Heart left ventricle (tissue), 16 donors: ENCODE measurements at regions not wholly inside any gene's neighbourhood (a gene's known extent, or its start where the extent isn't known, plus 50 kb on each side); places are given as distances from the start of the nearest gene placed in this dataset.

Experiments used
- ATAC-seq, 4 donors: fragments of 200-7000 bp; cut with Tn5 transposase; one replicate each; pipeline ENCODE4 v1.9.1; 2020 to 2022; ENCODE audit warnings: moderate library complexity in 4 of 4, mild to moderate bottlenecking in 3 of 4, moderate number of reproducible peaks in 1 of 4
- DNase-seq, 5 donors: peaks; one replicate each; pipeline ENCODE4 v3.0.0-alpha.2; 2020
- H3K27ac ChIP-seq, 12 donors: fragments of 200-600 bp; sonication (generic) in 4 of 12; one replicate each; pipeline versions ENCODE4 v1.5.0 to v1.8.0; 2016 to 2022; ENCODE audit warnings: mild to moderate bottlenecking in 2 of 12
- H3K27me3 ChIP-seq, 9 donors: fragments of 200-600 bp; sonication (generic) in 2 of 9; one replicate each; pipeline versions ENCODE4 v1.5.1 to v1.8.0; 2016 to 2022; ENCODE audit warnings: mild to moderate bottlenecking in 3 of 9
- H3K36me3 ChIP-seq, 9 donors: fragments of 200-600 bp; sonication (generic) in 2 of 9; one replicate each; pipeline versions ENCODE4 v1.5.0 to v1.8.0; 2018 to 2022; ENCODE audit warnings: mild to moderate bottlenecking in 2 of 9
- H3K4me1 ChIP-seq, 12 donors: fragments of 200-600 bp; sonication (generic) in 4 of 12; one replicate each; pipeline versions ENCODE4 v1.5.0 to v1.8.0; 2016 to 2022; ENCODE audit warnings: mild to moderate bottlenecking in 3 of 12
- H3K4me3 ChIP-seq, 12 donors: fragments of 200-600 bp; sonication (generic) in 4 of 12; one replicate each; pipeline versions ENCODE4 v1.5.0 to v1.8.0; 2017 to 2022; ENCODE audit warnings: mild to moderate bottlenecking in 9 of 12, moderate library complexity in 4 of 12
- H3K9me3 ChIP-seq, 12 donors: fragments of 200-600 bp; sonication (generic) in 4 of 12; one replicate each; pipeline versions ENCODE4 v1.5.0 to v1.8.0; 2016 to 2022; ENCODE audit warnings: mild to moderate bottlenecking in 1 of 12
- POLR2A ChIP-seq, 2 donors: fragments of 450-650 bp; IDR thresholded peaks; one replicate each; pipeline ENCODE4 v1.6.1; 2017; ENCODE audit warnings: antibody characterized with exemption in 2 of 2, mild to moderate bottlenecking in 2 of 2, moderate library complexity in 2 of 2
- WGBS, 4 donors: extraction: QIAGEN DNeasy Blood & Tissue Kit in 2 of 4; methylation state at CpG; one replicate each; pipeline versions ENCODE4 v1.1.5 to v1.1.7; 2013 to 2018; 5-methylcytosine and 5-hydroxymethylcytosine counted together
- intact Hi-C, 10 donors: fragments of 100-400 bp; cut with DNase I; formaldehyde crosslinking; loops; one replicate each; pipeline versions ENCODE4 v1.11.1 to v1.14.2; 2022
- TF ChIP-seq, protein P1 (sequence below), 12 donors: fragments of 200-600 bp; sonication (generic) in 4 of 12; IDR thresholded peaks; one replicate each; pipeline versions ENCODE4 v1.5.0 to v1.8.0; 2018 to 2022; ENCODE audit warnings: antibody characterized with exemption in 12 of 12, mild to moderate bottlenecking in 5 of 12
- donor health status: ischemic (EF 13 %, LVEDD 7.1; RV severe dilation, severe dysfunction).
- donor health status: healthy with polysubstance abuse.
- donor health status: DM: no; HTN: yes; CAD: no.
- donor health status: DM: no; HTN: no; CAD: no.
- donor health status: ischemic (EF 25% LVEDD 6.9; RV normal size, moderate dysfunction).
- donor health status: ischemic (EF 25% LVEDD 5.7; RV mildly dilated, moderate dysfunction).
- donor health status: healthy.
- donor health status: DM: yes; HTN: yes; CAD: no.
- donor health status: ischemic (EF 35%, LVEDD 5.7; RV mildly dilated, moderate dysfunction).
- donor health status: nonischemic (EF 11% LVEDD 7.7; RV severe dilation, severe dysfunction).
- donor health status: DM: yes; HTN: yes; CAD: no.
- donor health status: PGD.
- donor health status: ischemic (EF 29% LVEDD 5.4; RV normal size, mild dysfunction).
- donor health status: nonischemic (EF 23%, LVEDD 6.1; RV moderate dilation, normal function).

DNA sequence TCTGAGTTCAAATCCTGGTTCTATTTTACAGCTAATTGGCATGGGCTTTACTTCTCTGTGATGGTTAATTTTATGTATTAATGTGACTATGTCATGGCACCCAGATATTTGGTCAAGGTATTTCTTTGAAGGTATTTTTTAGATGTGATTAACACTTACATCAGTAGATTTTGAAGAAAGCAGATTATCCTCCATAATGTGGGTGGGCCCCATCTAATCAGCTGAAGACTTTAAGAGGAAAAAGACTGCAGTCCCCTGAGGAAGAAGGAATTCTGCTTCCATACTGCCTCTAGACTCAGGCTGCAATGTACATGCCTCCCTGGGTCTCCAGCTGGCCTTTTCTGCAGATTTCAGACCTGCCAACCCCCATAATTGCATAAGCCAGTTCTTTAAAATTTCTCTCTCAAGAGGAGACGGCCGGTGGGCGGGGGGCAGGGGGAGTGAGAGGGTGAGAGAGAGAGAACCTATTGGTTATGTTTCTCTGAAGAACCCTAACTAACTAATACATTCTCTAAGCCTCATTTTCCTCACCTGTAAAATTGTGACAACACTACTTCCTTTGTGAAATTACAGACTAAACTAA is 338.2 kb upstream of the PRDM1 start:
- intact Hi-C loops: loop anchor here in 1 of 10 donors (10.0 kb wide), 1 partner anchor 477 kb away; no protein-coding TSS in a partner anchor
- H3K9me3 ChIP-seq: no peaks in the 10 kb centered on the region
- peaks cover 0 to 12% (median 0%) of the 10 kb centered on the region in 12 donors for H3K4me1 ChIP-seq
- ATAC-seq (no peak), DNase-seq (no peak)
- H3K4me3 ChIP-seq: no peak overlapping the region
- peaks cover 0 to 3% (median 0%) of the 10 kb centered on the region in 9 donors for H3K27me3 ChIP-seq
- H3K36me3 ChIP-seq: no peaks in the 10 kb centered on the region
- no peak for TF ChIP-seq POLR2A (IDR thresholded peaks at IDR 0.05)
- no peak overlapping the region for H3K27ac ChIP-seq
- 75 to 88% (median 80%) methylated on average over 3 of the region's 3 CpGs for WGBS, 4 donors

DNA sequence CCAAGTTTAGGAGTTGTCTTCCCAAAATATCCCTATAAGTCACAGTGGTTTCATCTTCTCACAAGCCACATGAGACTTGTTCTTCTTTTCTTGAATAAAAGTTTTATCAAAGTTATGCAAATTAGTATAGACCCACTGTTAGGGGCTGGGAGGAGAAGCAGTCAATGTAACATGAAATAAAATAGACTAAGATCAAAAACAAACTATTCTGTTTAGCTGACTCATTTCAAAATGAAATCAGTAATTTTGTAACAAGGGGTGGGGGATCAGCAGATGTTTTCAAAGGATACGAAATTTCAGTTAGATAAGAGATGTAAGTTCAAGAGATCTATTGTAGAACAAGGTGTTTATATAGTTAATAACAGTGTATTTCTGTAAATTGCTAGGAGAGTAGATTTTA is 339.6 kb upstream of the PRDM1 start:
- no peak for TF ChIP-seq POLR2A (IDR thresholded peaks at IDR 0.05)
- TF ChIP-seq, protein P1, sequence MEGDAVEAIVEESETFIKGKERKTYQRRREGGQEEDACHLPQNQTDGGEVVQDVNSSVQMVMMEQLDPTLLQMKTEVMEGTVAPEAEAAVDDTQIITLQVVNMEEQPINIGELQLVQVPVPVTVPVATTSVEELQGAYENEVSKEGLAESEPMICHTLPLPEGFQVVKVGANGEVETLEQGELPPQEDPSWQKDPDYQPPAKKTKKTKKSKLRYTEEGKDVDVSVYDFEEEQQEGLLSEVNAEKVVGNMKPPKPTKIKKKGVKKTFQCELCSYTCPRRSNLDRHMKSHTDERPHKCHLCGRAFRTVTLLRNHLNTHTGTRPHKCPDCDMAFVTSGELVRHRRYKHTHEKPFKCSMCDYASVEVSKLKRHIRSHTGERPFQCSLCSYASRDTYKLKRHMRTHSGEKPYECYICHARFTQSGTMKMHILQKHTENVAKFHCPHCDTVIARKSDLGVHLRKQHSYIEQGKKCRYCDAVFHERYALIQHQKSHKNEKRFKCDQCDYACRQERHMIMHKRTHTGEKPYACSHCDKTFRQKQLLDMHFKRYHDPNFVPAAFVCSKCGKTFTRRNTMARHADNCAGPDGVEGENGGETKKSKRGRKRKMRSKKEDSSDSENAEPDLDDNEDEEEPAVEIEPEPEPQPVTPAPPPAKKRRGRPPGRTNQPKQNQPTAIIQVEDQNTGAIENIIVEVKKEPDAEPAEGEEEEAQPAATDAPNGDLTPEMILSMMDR (IDR thresholded peaks at IDR 0.05): no peak
- no peaks in the 10 kb centered on the region for H3K9me3 ChIP-seq
- H3K27me3 ChIP-seq: peaks cover 0 to 3% (median 0%) of the 10 kb centered on the region in 9 donors
- H3K36me3 ChIP-seq: no peaks in the 10 kb centered on the region
- peaks cover 0 to 12% (median 0%) of the 10 kb centered on the region in 12 donors for H3K4me1 ChIP-seq
- DNase-seq (no peak), ATAC-seq (no peak)
- no peak overlapping the region for H3K4me3 ChIP-seq
- intact Hi-C loops: loop anchor here in 1 of 10 donors (10.0 kb wide), 1 partner anchor 478 kb away; no protein-coding TSS in a partner anchor
- H3K27ac ChIP-seq: no peak overlapping the region
- 59 to 65% (median 63%) methylated on average over 1 of the region's 1 CpG for WGBS, 4 donors

DNA sequence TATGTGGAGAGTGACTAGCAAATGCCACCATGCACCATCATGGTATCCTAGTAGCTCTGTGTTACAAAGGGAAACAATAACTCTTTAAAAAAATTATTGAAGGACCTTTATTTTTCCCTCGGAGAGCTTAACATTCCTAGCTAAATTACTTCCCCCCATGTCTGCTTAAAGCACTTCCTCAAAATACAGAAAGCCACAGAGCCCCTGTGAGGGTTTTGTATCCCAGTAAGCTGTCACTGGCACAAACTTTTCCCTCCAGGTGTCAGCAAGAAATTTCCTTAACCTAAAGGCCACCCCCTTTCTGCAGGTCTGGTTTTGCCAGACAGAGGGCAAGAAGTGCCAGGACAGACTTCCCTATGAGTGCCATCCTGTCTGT is 340.0 kb upstream of the PRDM1 start:
- WGBS, 4 donors: 20 to 48% (median 39%) methylated on average over 1 of the region's 1 CpG
- ATAC-seq (no peak), DNase-seq (no peak)
- no peak overlapping the region for H3K4me3 ChIP-seq
- H3K27ac ChIP-seq: no peak overlapping the region
- H3K36me3 ChIP-seq: no peaks in the 10 kb centered on the region
- TF ChIP-seq POLR2A (IDR thresholded peaks at IDR 0.05): no peak
- TF ChIP-seq, protein P1 (IDR thresholded peaks at IDR 0.05): no peak
- peaks cover 0 to 3% (median 0%) of the 10 kb centered on the region in 9 donors for H3K27me3 ChIP-seq
- peaks cover 0 to 12% (median 0%) of the 10 kb centered on the region in 12 donors for H3K4me1 ChIP-seq
- no peaks in the 10 kb centered on the region for H3K9me3 ChIP-seq
- intact Hi-C loops: loop anchor here in 1 of 10 donors (10.0 kb wide), 1 partner anchor 479 kb away; no protein-coding TSS in a partner anchor

DNA sequence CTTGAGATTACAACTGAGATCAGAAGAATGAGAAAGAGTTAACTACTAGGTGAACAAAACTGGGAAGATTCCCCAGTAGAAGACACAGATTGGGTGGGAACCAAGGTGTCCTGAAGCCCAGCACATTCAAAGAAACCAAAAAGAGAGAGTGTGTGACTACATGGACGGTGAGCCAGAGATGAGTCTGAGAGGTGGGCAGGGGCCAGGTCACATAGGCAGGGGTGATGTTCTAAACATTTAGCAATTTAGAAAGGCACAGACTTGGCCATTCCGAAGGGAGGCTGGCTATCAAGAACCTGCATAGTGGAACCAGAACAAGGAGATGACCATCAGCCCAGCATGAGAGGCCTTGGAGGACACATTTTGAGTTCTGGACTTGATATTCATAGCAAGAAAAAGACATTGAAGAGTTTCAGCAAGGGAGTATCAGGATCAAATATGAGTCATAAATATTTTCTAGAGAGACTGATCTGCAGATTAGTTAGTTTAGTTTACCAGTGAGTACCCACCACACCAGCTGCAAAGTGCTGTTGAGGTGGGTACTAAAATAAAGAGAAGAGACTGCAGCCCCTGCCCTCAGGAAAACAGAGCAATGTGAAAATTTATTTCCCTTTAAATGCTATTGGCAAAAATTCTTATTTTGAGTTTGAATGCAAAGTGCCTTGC is 340.5 kb upstream of the PRDM1 start:
- H3K36me3 ChIP-seq: no peaks in the 10 kb centered on the region
- WGBS, 4 donors: 86 to 98% (median 90%) methylated on average over 2 of the region's 2 CpGs
- peaks cover 0 to 12% (median 0%) of the 10 kb centered on the region in 12 donors for H3K4me1 ChIP-seq

More for the DNA sequence above, 340.5 kb upstream of the PRDM1 start:
- intact Hi-C loops: loop anchor here in 1 of 10 donors (10.0 kb wide), 1 partner anchor 479 kb away; no protein-coding TSS in a partner anchor
- H3K4me3 ChIP-seq: no peak overlapping the region
- H3K27me3 ChIP-seq: peaks cover 0 to 3% (median 0%) of the 10 kb centered on the region in 9 donors
- TF ChIP-seq, protein P1 (IDR thresholded peaks at IDR 0.05): no peak
- no peak for TF ChIP-seq POLR2A (IDR thresholded peaks at IDR 0.05)
- ATAC-seq: no peak
- DNase-seq: no peak
- H3K9me3 ChIP-seq: no peaks in the 10 kb centered on the region
- H3K27ac ChIP-seq: no peak overlapping the region
